Astrocyte (in vitro differentiated cells and primary cell): ENCODE measurements at regions not wholly inside any gene's neighbourhood (a gene's known extent, or its start where the extent isn't known, plus 50 kb on each side); places are given as distances from the start of the nearest gene placed in this dataset.

Experiments used
- DNase-seq: peaks from one replicate; pipeline ENCODE4 v3.0.0-alpha.2; 2010; ENCODE audit warnings: low read depth
- FAIRE-seq: peaks from 2 replicates; lab custom pipeline; 2011; peaks lifted over from hg19 to GRCh38; lab: Jason Lieb, UNC
- H2AFZ ChIP-seq: 2 replicates; pipeline ENCODE4 v1.6.0; 2012; ENCODE audit warnings: low read depth, low read length, inconsistent platforms
- H3K27ac ChIP-seq: 2 replicates; pipeline ENCODE4 v1.5.1; 2011; ENCODE audit warnings: low read depth, low read length, inconsistent platforms
- H3K27me3 ChIP-seq: 2 replicates; pipeline ENCODE4 v1.6.0; 2011; ENCODE audit warnings: low read length, inconsistent platforms; ENCODE audit not compliant: insufficient read depth
- H3K36me3 ChIP-seq: 2 replicates; pipeline ENCODE4 v1.5.1; 2011; ENCODE audit warnings: low read length, inconsistent platforms; ENCODE audit not compliant: insufficient read depth
- H3K4me1 ChIP-seq: 2 replicates; pipeline ENCODE4 v1.5.1; 2011; ENCODE audit warnings: low read length, inconsistent platforms; ENCODE audit not compliant: insufficient read depth
- H3K4me2 ChIP-seq: 2 replicates; pipeline ENCODE4 v1.6.0; 2012; ENCODE audit warnings: low read length, inconsistent platforms
- H3K4me3 ChIP-seq: 2 replicates; pipeline ENCODE4 v1.5.1; 2011; ENCODE audit warnings: low read depth, mild to moderate bottlenecking, low read length, inconsistent platforms; ENCODE audit not compliant: insufficient read depth
- H3K79me2 ChIP-seq: 2 replicates; pipeline ENCODE4 v1.6.0; 2012; ENCODE audit warnings: mild to moderate bottlenecking, low read length, inconsistent platforms; ENCODE audit not compliant: insufficient read depth
- H3K9ac ChIP-seq: 2 replicates; pipeline ENCODE4 v1.6.0; 2012; ENCODE audit warnings: mild to moderate bottlenecking, low read length, inconsistent platforms
- H3K9me3 ChIP-seq: 2 replicates; pipeline ENCODE4 v1.5.1; 2012; ENCODE audit warnings: low read depth, mild to moderate bottlenecking, low read length, inconsistent platforms; ENCODE audit not compliant: insufficient read depth
- H4K20me1 ChIP-seq: 2 replicates; pipeline ENCODE4 v1.6.0; 2012; ENCODE audit warnings: low read length, inconsistent platforms; ENCODE audit not compliant: insufficient read depth
- H3K27ac Mint-ChIP-seq: one replicate; pipeline ENCODE4 v1.8.0; 2021; ENCODE audit warnings: mild to moderate bottlenecking, mixed read lengths; ENCODE audit not compliant: unreplicated experiment
- H3K27me3 Mint-ChIP-seq: one replicate; pipeline ENCODE4 v1.8.0; 2021; ENCODE audit warnings: low read depth, mixed read lengths; ENCODE audit not compliant: unreplicated experiment
- H3K36me3 Mint-ChIP-seq: one replicate; pipeline ENCODE4 v1.8.0; 2021; ENCODE audit warnings: low read depth, mixed read lengths; ENCODE audit not compliant: unreplicated experiment
- H3K4me1 Mint-ChIP-seq: one replicate; pipeline ENCODE4 v1.8.0; 2021; ENCODE audit warnings: low read depth, mixed read lengths; ENCODE audit not compliant: unreplicated experiment
- H3K4me3 Mint-ChIP-seq: one replicate; pipeline ENCODE4 v1.8.0; 2021; ENCODE audit warnings: mild to moderate bottlenecking, moderate library complexity, mixed read lengths; ENCODE audit not compliant: unreplicated experiment
- H3K9me3 Mint-ChIP-seq: one replicate; pipeline ENCODE4 v1.8.0; 2021; ENCODE audit warnings: mild to moderate bottlenecking, mixed read lengths; ENCODE audit not compliant: unreplicated experiment
- CTCF ChIP-seq: IDR thresholded peaks from 2 replicates; pipeline ENCODE4 v1.5.1; 2011; ENCODE audit warnings: low read depth, mild to moderate bottlenecking, inconsistent platforms, low read length, moderate library complexity; ENCODE audit not compliant: insufficient read depth
- EZH2 ChIP-seq: IDR thresholded peaks from 2 replicates; pipeline ENCODE4 v1.6.1; 2012; ENCODE audit warnings: mild to moderate bottlenecking, low read length, inconsistent platforms; ENCODE audit not compliant: insufficient read depth

- Histone ChIP-seq H3K27me3 (no peaks in the 10 kb centered on the region), H3K9ac (no peak overlapping the region), H3K4me2 (no peak overlapping the region), H3K9me3 (no peaks in the 10 kb centered on the region), H3K4me1 (no peaks in the 10 kb centered on the region), H3K36me3 (no peaks in the 10 kb centered on the region), H2AFZ (no peak overlapping the region), H3K27ac (no peak overlapping the region), H3K79me2 (no peaks in the 10 kb centered on the region), H3K4me3 (no peak overlapping the region), H4K20me1 (no peaks in the 10 kb centered on the region)
- no peak overlapping the region for H3K4me3 Mint-ChIP-seq
- FAIRE-seq = no peak
- no peak overlapping the region for H3K27ac Mint-ChIP-seq
- DNase-seq = no peak
- H3K9me3 Mint-ChIP-seq = peaks cover 4% of the 10 kb centered on the region
- no peaks in the 10 kb centered on the region for H3K27me3 Mint-ChIP-seq
- no peaks in the 10 kb centered on the region for H3K36me3 Mint-ChIP-seq
- H3K4me1 Mint-ChIP-seq = no peaks in the 10 kb centered on the region
- no peak for TF ChIP-seq EZH2
- TF ChIP-seq CTCF = no peak
Observed at GRCh38 chr13:60862036-60862435, 465.0 kb downstream of the TDRD3 start.

GRCh38 chr13:60857698-60858097, 460.7 kb downstream of the TDRD3 start:
- Histone ChIP-seq H3K9ac (no peak overlapping the region), H3K9me3 (no peaks in the 10 kb centered on the region), H3K4me2 (no peak overlapping the region), H3K27me3 (no peaks in the 10 kb centered on the region), H3K79me2 (no peaks in the 10 kb centered on the region), H3K4me3 (no peak overlapping the region), H3K36me3 (no peaks in the 10 kb centered on the region), H2AFZ (no peak overlapping the region), H4K20me1 (no peaks in the 10 kb centered on the region), H3K4me1 (no peaks in the 10 kb centered on the region), H3K27ac (no peak overlapping the region)
- Mint-ChIP-seq H3K4me3 (no peak overlapping the region), H3K36me3 (no peaks in the 10 kb centered on the region), H3K27ac (no peak overlapping the region), H3K9me3 (peaks cover 6% of the 10 kb centered on the region), H3K4me1 (no peaks in the 10 kb centered on the region), H3K27me3 (no peaks in the 10 kb centered on the region)
- FAIRE-seq = no peak
- TF ChIP-seq CTCF (no peak), EZH2 (no peak)
- no peak for DNase-seq

- Histone ChIP-seq H2AFZ (no peak overlapping the region), H3K79me2 (no peaks in the 10 kb centered on the region), H3K27me3 (no peaks in the 10 kb centered on the region), H3K36me3 (no peaks in the 10 kb centered on the region), H3K4me1 (no peaks in the 10 kb centered on the region), H4K20me1 (no peaks in the 10 kb centered on the region), H3K4me3 (no peak overlapping the region), H3K27ac (no peak overlapping the region), H3K9ac (no peak overlapping the region), H3K9me3 (no peaks in the 10 kb centered on the region), H3K4me2 (no peak overlapping the region)
- Mint-ChIP-seq H3K9me3 (peaks cover 12% of the 10 kb centered on the region), H3K4me3 (no peak overlapping the region), H3K27ac (no peak overlapping the region), H3K4me1 (no peaks in the 10 kb centered on the region), H3K36me3 (no peaks in the 10 kb centered on the region), H3K27me3 (no peaks in the 10 kb centered on the region)
- TF ChIP-seq EZH2 (no peak), CTCF (no peak)
- FAIRE-seq = no peak
- DNase-seq = no peak
Observed at GRCh38 chr13:60852886-60853285, 455.9 kb downstream of the TDRD3 start.
